ENCODE measurements at regions not wholly inside any gene's neighbourhood (a gene's known extent, or its start where the extent isn't known, plus 50 kb on each side); places are given as distances from the start of the nearest gene placed in this dataset.

GRCh38 chr1:219812491-219813203 is 115.7 kb downstream of the SLC30A10 start:
- Mint-ChIP-seq H3K27me3 (ENCODE audit: unreplicated experiment) (no peaks in the 10 kb centered on the region), H3K9me3 (ENCODE audit: unreplicated experiment) (no peaks in the 10 kb centered on the region), H3K4me3 (ENCODE audit: unreplicated experiment) (no peak overlapping the region), H3K4me1 (ENCODE audit: low read depth, unreplicated experiment) (no peaks in the 10 kb centered on the region), H3K27ac (ENCODE audit: unreplicated experiment) (no peak overlapping the region), H3K36me3 (ENCODE audit: unreplicated experiment) (no peaks in the 10 kb centered on the region)
- peak; percentile 82 for TF ChIP-seq CTCF (IDR thresholded peaks at IDR 0.05; ENCODE audit: partially characterized antibody, unreplicated experiment)
- no peak for DNase-seq

- DNase-seq = no peak
- no peaks in the 10 kb centered on the region for H3K27me3 Mint-ChIP-seq (ENCODE audit: unreplicated experiment)
- no peaks in the 10 kb centered on the region for H3K9me3 Mint-ChIP-seq (ENCODE audit: unreplicated experiment)
- H3K4me1 Mint-ChIP-seq (ENCODE audit: low read depth, unreplicated experiment) = no peaks in the 10 kb centered on the region
- no peak overlapping the region for H3K27ac Mint-ChIP-seq (ENCODE audit: unreplicated experiment)
- no peak for TF ChIP-seq CTCF (IDR thresholded peaks at IDR 0.05; ENCODE audit: partially characterized antibody, unreplicated experiment)
- H3K36me3 Mint-ChIP-seq (ENCODE audit: unreplicated experiment) = no peaks in the 10 kb centered on the region
- H3K4me3 Mint-ChIP-seq (ENCODE audit: unreplicated experiment) = no peak overlapping the region
Observed at GRCh38 chr1:219812086-219812485, 116.3 kb downstream of the SLC30A10 start.

GRCh38 chr1:219810451-219810850 is 117.9 kb downstream of the SLC30A10 start:
- Mint-ChIP-seq H3K36me3 (ENCODE audit: unreplicated experiment) (no peaks in the 10 kb centered on the region), H3K4me1 (ENCODE audit: low read depth, unreplicated experiment) (no peaks in the 10 kb centered on the region), H3K27ac (ENCODE audit: unreplicated experiment) (no peak overlapping the region), H3K27me3 (ENCODE audit: unreplicated experiment) (no peaks in the 10 kb centered on the region), H3K9me3 (ENCODE audit: unreplicated experiment) (no peaks in the 10 kb centered on the region), H3K4me3 (ENCODE audit: unreplicated experiment) (no peak overlapping the region)
- DNase-seq = no peak
- no peak for TF ChIP-seq CTCF (IDR thresholded peaks at IDR 0.05; ENCODE audit: partially characterized antibody, unreplicated experiment)

GRCh38 chr1:219808790-219809189 is 119.6 kb downstream of the SLC30A10 start:
- no peaks in the 10 kb centered on the region for H3K4me1 Mint-ChIP-seq (ENCODE audit: low read depth, unreplicated experiment)
- H3K27me3 Mint-ChIP-seq (ENCODE audit: unreplicated experiment) = no peaks in the 10 kb centered on the region
- H3K36me3 Mint-ChIP-seq (ENCODE audit: unreplicated experiment) = no peaks in the 10 kb centered on the region
- DNase-seq = no peak
- H3K4me3 Mint-ChIP-seq (ENCODE audit: unreplicated experiment) = no peak overlapping the region
- no peak overlapping the region for H3K27ac Mint-ChIP-seq (ENCODE audit: unreplicated experiment)
- H3K9me3 Mint-ChIP-seq (ENCODE audit: unreplicated experiment) = peaks cover 3% of the 10 kb centered on the region
- no peak for TF ChIP-seq CTCF (IDR thresholded peaks at IDR 0.05; ENCODE audit: partially characterized antibody, unreplicated experiment)

GRCh38 chr1:219806642-219807041 is 121.7 kb downstream of the SLC30A10 start:
- no peak overlapping the region for H3K27ac Mint-ChIP-seq (ENCODE audit: unreplicated experiment)
- H3K27me3 Mint-ChIP-seq (ENCODE audit: unreplicated experiment) = no peaks in the 10 kb centered on the region
- TF ChIP-seq CTCF (IDR thresholded peaks at IDR 0.05; ENCODE audit: partially characterized antibody, unreplicated experiment) = no peak
- no peak for DNase-seq
- H3K9me3 Mint-ChIP-seq (ENCODE audit: unreplicated experiment) = peaks cover 3% of the 10 kb centered on the region
- no peaks in the 10 kb centered on the region for H3K4me1 Mint-ChIP-seq (ENCODE audit: low read depth, unreplicated experiment)
- H3K4me3 Mint-ChIP-seq (ENCODE audit: unreplicated experiment) = no peak overlapping the region
- H3K36me3 Mint-ChIP-seq (ENCODE audit: unreplicated experiment) = no peaks in the 10 kb centered on the region

Data from glutamatergic neuron (in vitro differentiated cells).